ENCODE measurements at regions not wholly inside any gene's neighbourhood (a gene's known extent, or its start where the extent isn't known, plus 50 kb on each side); places are given as distances from the start of the nearest gene placed in this dataset.

DNA sequence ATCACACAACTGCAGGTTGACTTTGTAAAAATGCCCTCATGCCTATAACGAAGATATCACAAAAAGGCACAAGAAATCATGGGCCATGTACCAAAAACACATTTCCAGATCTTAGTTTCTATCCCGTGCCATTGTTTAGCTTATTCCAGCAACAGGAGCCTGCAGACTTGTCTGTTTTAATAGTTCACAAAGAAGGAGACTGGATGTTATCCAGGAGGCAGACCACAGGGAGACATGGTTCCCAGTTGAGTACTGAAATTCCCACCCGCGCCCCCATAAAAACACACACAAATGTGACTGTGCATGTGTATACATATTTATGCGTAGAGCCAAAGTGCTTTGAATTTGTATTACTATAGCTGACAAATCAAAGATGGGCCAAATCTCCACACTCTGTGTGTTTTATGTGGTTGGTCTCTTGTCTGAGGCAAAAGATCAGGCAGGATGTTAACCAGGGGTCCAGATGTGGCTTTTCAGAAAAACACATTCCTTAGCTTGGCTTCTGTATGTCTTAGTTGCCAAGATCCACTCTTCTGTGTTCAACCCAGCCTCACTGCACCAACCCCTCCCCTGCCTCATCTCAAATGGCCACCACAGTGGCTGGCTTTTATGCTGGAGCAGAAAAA is 469.2 kb upstream of the DIPK2B start:
- Histone ChIP-seq H3K9me3 (replicated peaks; ENCODE audit: control insufficient read depth, insufficient read depth, low read depth, low read length) (no peaks in the 10 kb centered on the region), H3K4me2 (ENCODE audit: insufficient read depth, low read length) (no peak overlapping the region), H3K27me3 (ENCODE audit: control insufficient read depth in 2 of 2, insufficient read depth in 2 of 2, low read length in 2 of 2) (no peaks in the 10 kb centered on the region), H2AFZ (ENCODE audit: low read depth, low read length) (no peak overlapping the region), H3K79me2 (ENCODE audit: control insufficient read depth, insufficient read depth, low read length) (no peaks in the 10 kb centered on the region), H3K27ac (ENCODE audit: extremely low read depth, low read depth, low read length) (no peak overlapping the region), H3K9me1 (ENCODE audit: control insufficient read depth, insufficient read depth, low read length) (no peaks in the 10 kb centered on the region), H3K9ac (ENCODE audit: insufficient read depth in 1 of 2, low read depth in 2 of 2, low read length in 2 of 2) (no peak overlapping the region), H4K20me1 (replicated peaks; ENCODE audit: control insufficient read depth, insufficient read depth, low read length) (no peaks in the 10 kb centered on the region), H3K4me3 (no peak overlapping the region), H3K4me1 (replicated peaks in 1 of 2; ENCODE audit: control insufficient read depth in 2 of 2, insufficient read depth in 2 of 2, low read length in 2 of 2) (no peaks in the 10 kb centered on the region), H3K36me3 (ENCODE audit: control insufficient read depth, insufficient read depth, low read length) (no peaks in the 10 kb centered on the region)
- FAIRE-seq (no peak), ATAC-seq (no peak), DNase-seq (ENCODE audit: extremely low read depth in 1 of 4, low spot score in 3 of 4) (no peak)
- intact Hi-C loops (cut with micrococcal nuclease) = no loop called here
- 0% methylated on average over 5 of the region's 5 CpGs for WGBS (ENCODE audit: insufficient coverage, low coverage, missing lambda C conversion rate)
- ChIA-PET POLR2A (no interaction called here), CTCF (ENCODE audit: low intra/inter-chr PET ratio) (no interaction called here)
- TF ChIP-seq GATA2 (CRISPR knock-in tag; IDR thresholded peaks at IDR 0.05) (no peak), ETV6 (IDR thresholded peaks at IDR 0.05; ENCODE audit: borderline replicate concordance in 1 of 2, low read depth in 2 of 2, low read length in 1 of 2) (no peak), ETV6 (CRISPR knock-in tag; IDR thresholded peaks at IDR 0.05; ENCODE audit: borderline replicate concordance) (no peak), TAF1 (IDR thresholded peaks at IDR 0.05; ENCODE audit: control insufficient read depth, extremely low read depth, insufficient read depth, low read length, severe bottlenecking) (no peak)
- TF ChIP-seq, protein P1, sequence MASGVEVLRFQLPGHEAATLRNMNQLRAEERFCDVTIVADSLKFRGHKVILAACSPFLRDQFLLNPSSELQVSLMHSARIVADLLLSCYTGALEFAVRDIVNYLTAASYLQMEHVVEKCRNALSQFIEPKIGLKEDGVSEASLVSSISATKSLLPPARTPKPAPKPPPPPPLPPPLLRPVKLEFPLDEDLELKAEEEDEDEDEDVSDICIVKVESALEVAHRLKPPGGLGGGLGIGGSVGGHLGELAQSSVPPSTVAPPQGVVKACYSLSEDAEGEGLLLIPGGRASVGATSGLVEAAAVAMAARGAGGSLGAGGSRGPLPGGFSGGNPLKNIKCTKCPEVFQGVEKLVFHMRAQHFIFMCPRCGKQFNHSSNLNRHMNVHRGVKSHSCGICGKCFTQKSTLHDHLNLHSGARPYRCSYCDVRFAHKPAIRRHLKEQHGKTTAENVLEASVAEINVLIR (CRISPR knock-in tag; IDR thresholded peaks at IDR 0.05) = no peak
- TF ChIP-seq, protein P2, sequence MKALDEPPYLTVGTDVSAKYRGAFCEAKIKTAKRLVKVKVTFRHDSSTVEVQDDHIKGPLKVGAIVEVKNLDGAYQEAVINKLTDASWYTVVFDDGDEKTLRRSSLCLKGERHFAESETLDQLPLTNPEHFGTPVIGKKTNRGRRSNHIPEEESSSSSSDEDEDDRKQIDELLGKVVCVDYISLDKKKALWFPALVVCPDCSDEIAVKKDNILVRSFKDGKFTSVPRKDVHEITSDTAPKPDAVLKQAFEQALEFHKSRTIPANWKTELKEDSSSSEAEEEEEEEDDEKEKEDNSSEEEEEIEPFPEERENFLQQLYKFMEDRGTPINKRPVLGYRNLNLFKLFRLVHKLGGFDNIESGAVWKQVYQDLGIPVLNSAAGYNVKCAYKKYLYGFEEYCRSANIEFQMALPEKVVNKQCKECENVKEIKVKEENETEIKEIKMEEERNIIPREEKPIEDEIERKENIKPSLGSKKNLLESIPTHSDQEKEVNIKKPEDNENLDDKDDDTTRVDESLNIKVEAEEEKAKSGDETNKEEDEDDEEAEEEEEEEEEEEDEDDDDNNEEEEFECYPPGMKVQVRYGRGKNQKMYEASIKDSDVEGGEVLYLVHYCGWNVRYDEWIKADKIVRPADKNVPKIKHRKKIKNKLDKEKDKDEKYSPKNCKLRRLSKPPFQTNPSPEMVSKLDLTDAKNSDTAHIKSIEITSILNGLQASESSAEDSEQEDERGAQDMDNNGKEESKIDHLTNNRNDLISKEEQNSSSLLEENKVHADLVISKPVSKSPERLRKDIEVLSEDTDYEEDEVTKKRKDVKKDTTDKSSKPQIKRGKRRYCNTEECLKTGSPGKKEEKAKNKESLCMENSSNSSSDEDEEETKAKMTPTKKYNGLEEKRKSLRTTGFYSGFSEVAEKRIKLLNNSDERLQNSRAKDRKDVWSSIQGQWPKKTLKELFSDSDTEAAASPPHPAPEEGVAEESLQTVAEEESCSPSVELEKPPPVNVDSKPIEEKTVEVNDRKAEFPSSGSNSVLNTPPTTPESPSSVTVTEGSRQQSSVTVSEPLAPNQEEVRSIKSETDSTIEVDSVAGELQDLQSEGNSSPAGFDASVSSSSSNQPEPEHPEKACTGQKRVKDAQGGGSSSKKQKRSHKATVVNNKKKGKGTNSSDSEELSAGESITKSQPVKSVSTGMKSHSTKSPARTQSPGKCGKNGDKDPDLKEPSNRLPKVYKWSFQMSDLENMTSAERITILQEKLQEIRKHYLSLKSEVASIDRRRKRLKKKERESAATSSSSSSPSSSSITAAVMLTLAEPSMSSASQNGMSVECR (CRISPR knock-in tag; IDR thresholded peaks at IDR 0.05) = no peak
- in situ Hi-C loops (cut with MboI) = no loop called here
- BruUV-seq (replicated peaks) = no TSS peak
